Loucy (cell line): ENCODE measurements at regions not wholly inside any gene's neighbourhood (a gene's known extent, or its start where the extent isn't known, plus 50 kb on each side); places are given as distances from the start of the nearest gene placed in this dataset.

Source experiments
- H2AFZ ChIP-seq: fragments of 200-600 bp; sonication (generic); 2 replicates; pipeline ENCODE4 v1.6.0; 2016; ENCODE audit warnings: antibody characterized with exemption, mild to moderate bottlenecking, low read length, moderate library complexity
- H3F3A ChIP-seq: fragments of 200-600 bp; 2 replicates; pipeline ENCODE4 v1.6.0; 2016; ENCODE audit warnings: antibody characterized with exemption, low read depth, mild to moderate bottlenecking
- H3K27me3 ChIP-seq: fragments of 200-600 bp; sonication (generic); 2 replicates; pipeline ENCODE4 v1.6.1; 2014; ENCODE audit warnings: low read length, mild to moderate bottlenecking; ENCODE audit not compliant: insufficient read depth, poor library complexity, severe bottlenecking
- H3K36me3 ChIP-seq: fragments of 200-600 bp; sonication (generic); 2 replicates; pipeline ENCODE4 v1.6.1; 2016; ENCODE audit warnings: low read length; ENCODE audit not compliant: insufficient read depth
- H3K4me1 ChIP-seq: fragments of 200-600 bp; sonication (generic); 2 replicates; pipeline ENCODE4 v1.5.1; 2014; ENCODE audit warnings: low read length, mild to moderate bottlenecking; ENCODE audit not compliant: insufficient read depth, poor library complexity, severe bottlenecking
- H3K4me2 ChIP-seq: fragments of 200-600 bp; sonication (generic); 2 replicates; pipeline ENCODE4 v1.6.0; 2014; ENCODE audit warnings: antibody characterized with exemption, low read length, low read depth, mild to moderate bottlenecking; ENCODE audit not compliant: poor library complexity, severe bottlenecking
- H3K4me3 ChIP-seq: fragments of 200-600 bp; sonication (generic); 2 replicates; pipeline ENCODE4 v1.5.1; 2014; ENCODE audit warnings: low read length, mild to moderate bottlenecking, mixed read lengths; ENCODE audit not compliant: poor library complexity, severe bottlenecking
- H3K79me2 ChIP-seq: fragments of 200-600 bp; sonication (generic); 2 replicates; pipeline ENCODE4 v1.6.1; 2014; ENCODE audit warnings: low read length; ENCODE audit not compliant: insufficient read depth
- H3K9ac ChIP-seq: fragments of 200-600 bp; sonication (generic); 2 replicates; pipeline ENCODE4 v1.6.0; 2014; ENCODE audit warnings: mild to moderate bottlenecking, low read depth, low read length, moderate library complexity; ENCODE audit not compliant: poor library complexity, severe bottlenecking
- H3K9me2 ChIP-seq: fragments of 200-600 bp; sonication (generic); replicated peaks from 2 replicates; pipeline ENCODE4 v1.6.1; 2016; ENCODE audit warnings: low read depth, low read length, mixed read lengths
- H3K9me3 ChIP-seq: fragments of 200-600 bp; sonication (generic); 2 replicates; pipeline ENCODE4 v1.6.1; 2014; ENCODE audit warnings: mild to moderate bottlenecking, antibody characterized with exemption, low read length, low read depth; ENCODE audit not compliant: insufficient read depth
- H4K20me1 ChIP-seq: fragments of 200-600 bp; sonication (generic); 2 replicates; pipeline ENCODE4 v1.6.0; 2014; ENCODE audit warnings: antibody characterized with exemption, low read length, mild to moderate bottlenecking; ENCODE audit not compliant: insufficient read depth, poor library complexity, severe bottlenecking
- EZH2phosphoT487 ChIP-seq: fragments of 200-600 bp; IDR thresholded peaks from 2 replicates; pipeline ENCODE4 v1.6.1; 2018; ENCODE audit warnings: antibody characterized with exemption, mild to moderate bottlenecking, moderate library complexity, borderline replicate concordance
- TF ChIP-seq, protein P1 (sequence below): fragments of 200-600 bp; sonication (generic); conservative IDR thresholded peaks from 2 replicates; pipeline ENCODE4 v1.5.1; 2014; ENCODE audit warnings: mild to moderate bottlenecking, antibody characterized with exemption, low read length

DNA sequence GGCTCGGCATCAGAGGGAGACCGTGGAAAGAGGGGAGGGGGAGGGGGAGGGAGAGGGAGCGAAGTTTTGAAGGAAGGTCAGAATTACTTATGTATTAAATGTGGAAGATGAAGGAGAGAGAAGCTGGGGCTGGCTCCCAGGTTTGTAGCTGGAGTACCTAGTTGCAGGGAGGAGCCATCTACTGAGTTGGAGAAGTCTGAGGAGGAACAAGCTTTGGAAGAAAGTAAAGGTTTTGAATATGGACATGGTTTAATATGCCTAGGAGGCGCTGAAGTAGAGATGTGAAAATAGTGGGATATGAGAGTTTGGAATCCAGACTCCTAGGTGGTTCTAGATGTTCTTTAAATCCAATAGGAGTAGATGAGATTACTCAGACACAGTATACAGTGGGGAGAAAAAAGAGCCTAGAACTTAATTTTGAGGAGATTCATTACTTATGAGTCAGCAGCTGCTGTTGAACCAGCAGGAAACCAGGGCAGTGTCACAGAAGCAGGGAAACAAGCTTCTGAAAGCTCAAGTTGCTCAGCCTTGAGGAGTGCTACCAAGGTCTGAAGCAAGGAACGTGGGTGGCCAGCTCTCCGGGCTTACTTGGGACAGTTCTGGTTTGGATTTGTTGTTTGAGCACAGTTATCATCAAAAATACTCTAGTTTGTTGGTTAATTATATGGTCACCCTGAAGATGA is 149.3 kb downstream of the UTRN start:
- Histone ChIP-seq H3K27me3 (no peaks in the 10 kb centered on the region), H2AFZ (no peak overlapping the region), H3K4me3 (no peak overlapping the region), H3K9me3 (no peaks in the 10 kb centered on the region), H4K20me1 (no peaks in the 10 kb centered on the region), H3F3A (no peaks in the 10 kb centered on the region), H3K36me3 (peaks cover 64% of the 10 kb centered on the region), H3K9ac (no peak overlapping the region), H3K4me1 (no peaks in the 10 kb centered on the region), H3K9me2 (no peaks in the 10 kb centered on the region), H3K4me2 (no peak overlapping the region), H3K79me2 (no peaks in the 10 kb centered on the region)
- TF ChIP-seq EZH2phosphoT487: no peak
- TF ChIP-seq, protein P1, sequence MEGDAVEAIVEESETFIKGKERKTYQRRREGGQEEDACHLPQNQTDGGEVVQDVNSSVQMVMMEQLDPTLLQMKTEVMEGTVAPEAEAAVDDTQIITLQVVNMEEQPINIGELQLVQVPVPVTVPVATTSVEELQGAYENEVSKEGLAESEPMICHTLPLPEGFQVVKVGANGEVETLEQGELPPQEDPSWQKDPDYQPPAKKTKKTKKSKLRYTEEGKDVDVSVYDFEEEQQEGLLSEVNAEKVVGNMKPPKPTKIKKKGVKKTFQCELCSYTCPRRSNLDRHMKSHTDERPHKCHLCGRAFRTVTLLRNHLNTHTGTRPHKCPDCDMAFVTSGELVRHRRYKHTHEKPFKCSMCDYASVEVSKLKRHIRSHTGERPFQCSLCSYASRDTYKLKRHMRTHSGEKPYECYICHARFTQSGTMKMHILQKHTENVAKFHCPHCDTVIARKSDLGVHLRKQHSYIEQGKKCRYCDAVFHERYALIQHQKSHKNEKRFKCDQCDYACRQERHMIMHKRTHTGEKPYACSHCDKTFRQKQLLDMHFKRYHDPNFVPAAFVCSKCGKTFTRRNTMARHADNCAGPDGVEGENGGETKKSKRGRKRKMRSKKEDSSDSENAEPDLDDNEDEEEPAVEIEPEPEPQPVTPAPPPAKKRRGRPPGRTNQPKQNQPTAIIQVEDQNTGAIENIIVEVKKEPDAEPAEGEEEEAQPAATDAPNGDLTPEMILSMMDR: no peak

GRCh38 chr6:144435602-144436426 is 150.7 kb downstream of the UTRN start:
- no peak overlapping the region for H3K9ac ChIP-seq
- peaks cover 64% of the 10 kb centered on the region for H3K36me3 ChIP-seq
- no peaks in the 10 kb centered on the region for H3K27me3 ChIP-seq
- H4K20me1 ChIP-seq: no peaks in the 10 kb centered on the region
- H3K9me2 ChIP-seq: no peaks in the 10 kb centered on the region
- no peaks in the 10 kb centered on the region for H3K79me2 ChIP-seq
- H2AFZ ChIP-seq: no peak overlapping the region
- no peak overlapping the region for H3K4me3 ChIP-seq
- no peak overlapping the region for H3K4me2 ChIP-seq
- H3F3A ChIP-seq: no peaks in the 10 kb centered on the region
- no peaks in the 10 kb centered on the region for H3K4me1 ChIP-seq
- H3K9me3 ChIP-seq: peaks cover 6% of the 10 kb centered on the region; the same call in 1 of the 2 replicates
- no peak for TF ChIP-seq EZH2phosphoT487
- TF ChIP-seq, protein P1: no peak

GRCh38 chr6:144437105-144437504 is 152.0 kb downstream of the UTRN start:
- TF ChIP-seq, protein P1: no peak
- no peak for TF ChIP-seq EZH2phosphoT487
- peaks cover 14% of the 10 kb centered on the region; the same call in 1 of the 2 replicates for H3K9me3 ChIP-seq
- no peak overlapping the region for H2AFZ ChIP-seq
- no peaks in the 10 kb centered on the region for H3K4me1 ChIP-seq
- no peaks in the 10 kb centered on the region for H3K79me2 ChIP-seq
- H3K27me3 ChIP-seq: no peaks in the 10 kb centered on the region
- H3K9ac ChIP-seq: no peak overlapping the region
- no peaks in the 10 kb centered on the region for H3K9me2 ChIP-seq
- peaks cover 66% of the 10 kb centered on the region for H3K36me3 ChIP-seq
- no peak overlapping the region for H3K4me3 ChIP-seq
- H4K20me1 ChIP-seq: no peaks in the 10 kb centered on the region
- no peaks in the 10 kb centered on the region for H3F3A ChIP-seq
- no peak overlapping the region for H3K4me2 ChIP-seq
